ENCODE measurements at regions not wholly inside any gene's neighbourhood (a gene's known extent, or its start where the extent isn't known, plus 50 kb on each side); places are given as distances from the start of the nearest gene placed in this dataset.

- DNase-seq (ENCODE audit: low spot score) (no peak), ATAC-seq (ENCODE audit: low FRiP score) (no peak)
- TF ChIP-seq CTCF (IDR thresholded peaks at IDR 0.05) = no peak
Measured at GRCh38 chr18:77833807-77834206, 584.2 kb downstream of the GALR1 start.

- no peak for ATAC-seq (ENCODE audit: low FRiP score)
- no peak for TF ChIP-seq CTCF (IDR thresholded peaks at IDR 0.05)
- DNase-seq (ENCODE audit: low spot score) = no peak
Measured at GRCh38 chr18:77851802-77852201, 602.2 kb downstream of the GALR1 start.

GRCh38 chr18:77853859-77854258 lies 604.2 kb downstream of the GALR1 start:
- DNase-seq (ENCODE audit: low spot score) = no peak
- no peak for ATAC-seq (ENCODE audit: low FRiP score)
- TF ChIP-seq CTCF (IDR thresholded peaks at IDR 0.05) = no peak

GRCh38 chr18:77857678-77858655 lies 608.3 kb downstream of the GALR1 start:
- TF ChIP-seq CTCF (IDR thresholded peaks at IDR 0.05) = no peak
- ATAC-seq (ENCODE audit: low FRiP score) (no peak), DNase-seq (ENCODE audit: low spot score) (no peak)

- no peak for DNase-seq (ENCODE audit: low spot score)
- TF ChIP-seq CTCF (IDR thresholded peaks at IDR 0.05) = no peak
- ATAC-seq (ENCODE audit: low FRiP score) = no peak
Measured at GRCh38 chr18:77859634-77860033, 610.0 kb downstream of the GALR1 start.

GRCh38 chr18:77862066-77862757 lies 612.6 kb downstream of the GALR1 start:
- no peak for TF ChIP-seq CTCF (IDR thresholded peaks at IDR 0.05)
- ATAC-seq (ENCODE audit: low FRiP score) (no peak), DNase-seq (ENCODE audit: low spot score) (no peak)

All from omental fat pad (tissue), 3 donors.